PC-3 (cell line): ENCODE measurements at regions not wholly inside any gene's neighbourhood (a gene's known extent, or its start where the extent isn't known, plus 50 kb on each side); places are given as distances from the start of the nearest gene placed in this dataset.

Experiments
- CTCF ChIP-seq: fragments of 300-600 bp; sonication (generic); conservative IDR thresholded peaks from 2 replicates; pipeline ENCODE4 v1.5.1; 2017; ENCODE audit warnings: antibody characterized with exemption, low read depth, mild to moderate bottlenecking, low read length
- EZH2 ChIP-seq: fragments of 300-600 bp; sonication (generic); IDR thresholded peaks from one replicate; pipeline ENCODE4 v1.6.1; 2017; ENCODE audit warnings: antibody characterized with exemption, mild to moderate bottlenecking, low read length; ENCODE audit not compliant: unreplicated experiment
- EZH2phosphoT487 ChIP-seq: fragments of 300-600 bp; sonication (generic); IDR thresholded peaks from 2 replicates; pipeline ENCODE4 v1.6.1; 2018; ENCODE audit warnings: mild to moderate bottlenecking, antibody characterized with exemption, low read length, borderline replicate concordance

- no peak for TF ChIP-seq CTCF
- TF ChIP-seq EZH2 = no peak
- TF ChIP-seq EZH2phosphoT487 = no peak
Observed at GRCh38 chr13:34230271-34230670, 412.3 kb downstream of the RFC3 start.
